ENCODE measurements at regions not wholly inside any gene's neighbourhood (a gene's known extent, or its start where the extent isn't known, plus 50 kb on each side); places are given as distances from the start of the nearest gene placed in this dataset.

- Mint-ChIP-seq H3K4me1 (no peaks in the 10 kb centered on the region), H3K4me3 (no peak overlapping the region), H3K36me3 (ENCODE audit: insufficient read depth in 1 of 3, low read depth in 3 of 3) (no peaks in the 10 kb centered on the region), H3K27me3 (ENCODE audit: low read depth) (no peaks in the 10 kb centered on the region; the same call in 1 of the 2 replicates), H3K9me3 (no peaks in the 10 kb centered on the region), H3K27ac (no peak overlapping the region)
- H2BK120ac ChIP-seq (ENCODE audit: low read depth, low read length, poor library complexity, severe bottlenecking), result no peak overlapping the region
- no peak overlapping the region for H2BK20ac ChIP-seq (ENCODE audit: low read depth, low read length, poor library complexity, severe bottlenecking)
- H4K20me1 ChIP-seq (ENCODE audit: control insufficient read depth, insufficient read depth, insufficient read length), result no peaks in the 10 kb centered on the region
- H2BK5ac ChIP-seq (ENCODE audit: insufficient read length, low read length), result no peak overlapping the region
- no peak overlapping the region for H3K56ac ChIP-seq (ENCODE audit: insufficient read length, low read depth, low read length)
- no peak overlapping the region for H4K91ac ChIP-seq (ENCODE audit: insufficient read length, low read depth, low read length)
- H3K79me2 ChIP-seq (ENCODE audit: insufficient read depth, low read length), result no peaks in the 10 kb centered on the region
- H2AK5ac ChIP-seq (ENCODE audit: insufficient read length, low read length), result no peak overlapping the region
- no peak for DNase-seq
- H3K23me2 ChIP-seq (ENCODE audit: insufficient read length, low read depth, low read length, poor library complexity, severe bottlenecking), result no peaks in the 10 kb centered on the region
- no CpG with 5 or more reads among the region's 3 CpGs for WGBS (ENCODE audit: extremely low coverage, insufficient read length, low lambda C conversion rate)
- no peak overlapping the region for H3T11ph ChIP-seq (ENCODE audit: low read length)
- no peaks in the 10 kb centered on the region for H3K4me1 ChIP-seq (ENCODE audit: insufficient read depth, low read length)
- no peaks in the 10 kb centered on the region for H3K27me3 ChIP-seq (ENCODE audit: insufficient read depth, low read length)
- H3K79me1 ChIP-seq (ENCODE audit: insufficient read depth, low read depth, low read length, poor library complexity, severe bottlenecking), result no peaks in the 10 kb centered on the region
- H3K27ac ChIP-seq (ENCODE audit: insufficient read length, low read depth, low read length), result no peak overlapping the region
- H3K18ac ChIP-seq (ENCODE audit: insufficient read length, low read depth, low read length), result no peak overlapping the region
- H2AFZ ChIP-seq (ENCODE audit: low read length), result no peak overlapping the region
- H3K4ac ChIP-seq (ENCODE audit: low read depth, low read length), result no peak overlapping the region
- no peak overlapping the region for H3K9ac ChIP-seq (ENCODE audit: extremely low read depth, insufficient read length, low read length)
- H3K23ac ChIP-seq (ENCODE audit: insufficient read length, low read depth, low read length), result no peak overlapping the region
- no peaks in the 10 kb centered on the region for H3K9me3 ChIP-seq (ENCODE audit: control insufficient read depth, low read depth, low read length)
- H2BK12ac ChIP-seq (ENCODE audit: insufficient read length, low read depth, low read length), result no peak overlapping the region
- no peak overlapping the region for H4K5ac ChIP-seq (ENCODE audit: insufficient read length, low read depth, low read length)
- H3K14ac ChIP-seq (ENCODE audit: insufficient read depth, low read length), result no peak overlapping the region
- H4K8ac ChIP-seq (replicated peaks; ENCODE audit: insufficient read length, low read depth, low read length), result no peak overlapping the region
- no peak overlapping the region for H2BK15ac ChIP-seq (ENCODE audit: low read depth, low read length)
- no peak overlapping the region for H3K4me2 ChIP-seq (ENCODE audit: insufficient read depth, insufficient read length, low read length)
- TF ChIP-seq CTCF (conservative IDR thresholded peaks at IDR 0.05), result no peak
These were observed 387.6 kb upstream of the DPH6 start for GRCh38 chr15:35933531-35933930.

Measured in H9 (cell line).